Esophagus squamous epithelium (tissue), 4 donors: ENCODE measurements at regions not wholly inside any gene's neighbourhood (a gene's known extent, or its start where the extent isn't known, plus 50 kb on each side); places are given as distances from the start of the nearest gene placed in this dataset.

Experiments used
- CTCF ChIP-seq, 6 experiments: fragments of 450-650 bp in 4 of 6; fragments of 200-600 bp in 2 of 6; sonication (generic) in 2 of 6; IDR thresholded peaks; one replicate each; pipeline ENCODE4 v1.5.1; 2016 to 2019; ENCODE audit warnings: antibody characterized with exemption in 6 of 6, mild to moderate bottlenecking in 4 of 6, moderate library complexity in 4 of 6
- POLR2A ChIP-seq, 4 donors: fragments of 450-650 bp; IDR thresholded peaks; one replicate each; pipeline ENCODE4 v1.6.1; 2017; ENCODE audit warnings: antibody characterized with exemption in 4 of 4, mild to moderate bottlenecking in 4 of 4, moderate library complexity in 3 of 4

- no peak for TF ChIP-seq POLR2A (IDR thresholded peaks at IDR 0.05)
- TF ChIP-seq CTCF (IDR thresholded peaks at IDR 0.05) = no peak
These were observed 253.6 kb upstream of the NOX3 start for GRCh38 chr6:155709262-155709661.
